ENCODE measurements at regions not wholly inside any gene's neighbourhood (a gene's known extent, or its start where the extent isn't known, plus 50 kb on each side); places are given as distances from the start of the nearest gene placed in this dataset.

- H3K4me3 ChIP-seq (ENCODE audit: low read depth, low read length) = no peak overlapping the region
- TF ChIP-seq CTCF (IDR thresholded peaks at IDR 0.05; ENCODE audit: low read depth, low read length) = no peak
Measured at GRCh38 chr1:14245954-14246353, 352.5 kb upstream of the KAZN start.

DNA sequence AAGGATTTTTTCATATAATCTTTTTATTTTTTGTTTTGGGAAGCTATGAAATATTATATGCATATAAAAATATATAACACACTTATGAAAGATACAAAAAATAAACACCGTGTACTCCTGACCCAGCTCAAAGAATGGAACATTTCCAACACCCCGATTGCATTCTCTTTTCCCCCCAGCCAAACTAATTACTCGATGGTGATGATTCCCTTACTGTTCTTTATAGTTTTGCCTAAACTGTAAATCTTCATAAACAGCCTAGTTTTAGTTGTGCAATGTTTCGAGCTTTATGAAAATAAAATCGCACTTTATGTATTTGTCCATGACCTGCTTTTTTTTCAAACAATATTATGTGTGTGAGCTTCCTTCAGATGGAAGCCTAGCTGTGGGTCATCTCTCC lies 352.0 kb upstream of the KAZN start:
- H3K4me3 ChIP-seq (ENCODE audit: low read depth, low read length) = no peak overlapping the region
- TF ChIP-seq CTCF (IDR thresholded peaks at IDR 0.05; ENCODE audit: low read depth, low read length) = no peak

DNA sequence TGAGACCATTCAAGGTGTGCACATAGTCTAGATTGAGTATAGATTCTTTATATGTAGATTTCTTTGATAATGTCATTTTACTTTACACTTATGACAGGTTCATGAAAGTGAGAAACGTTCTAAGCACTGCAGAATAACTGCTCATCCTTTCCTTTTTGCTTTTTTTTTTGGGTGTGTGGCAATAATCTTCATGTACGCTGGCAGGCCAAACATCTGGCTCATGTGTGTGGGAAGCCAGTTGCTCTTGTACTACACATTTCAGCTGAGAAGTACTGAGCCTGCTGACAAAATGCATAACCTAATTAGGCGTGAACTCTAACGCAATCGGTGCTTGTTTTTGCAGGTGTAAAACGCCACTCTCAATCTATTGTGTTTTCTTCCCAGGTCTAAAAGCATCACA lies 350.8 kb upstream of the KAZN start:
- H3K4me3 ChIP-seq (ENCODE audit: low read depth, low read length) = no peak overlapping the region
- TF ChIP-seq CTCF (IDR thresholded peaks at IDR 0.05; ENCODE audit: low read depth, low read length) = no peak

GRCh38 chr1:14251871-14252270 lies 346.6 kb upstream of the KAZN start:
- no peak overlapping the region for H3K4me3 ChIP-seq (ENCODE audit: low read depth, low read length)
- TF ChIP-seq CTCF (IDR thresholded peaks at IDR 0.05; ENCODE audit: low read depth, low read length) = no peak

GRCh38 chr1:14253676-14254075 lies 344.8 kb upstream of the KAZN start:
- TF ChIP-seq CTCF (IDR thresholded peaks at IDR 0.05; ENCODE audit: low read depth, low read length) = no peak
- no peak overlapping the region for H3K4me3 ChIP-seq (ENCODE audit: low read depth, low read length)

- H3K4me3 ChIP-seq (ENCODE audit: low read depth, low read length) = no peak overlapping the region
- TF ChIP-seq CTCF (IDR thresholded peaks at IDR 0.05; ENCODE audit: low read depth, low read length) = no peak
Measured at GRCh38 chr1:14254251-14254650, 344.2 kb upstream of the KAZN start.

DNA sequence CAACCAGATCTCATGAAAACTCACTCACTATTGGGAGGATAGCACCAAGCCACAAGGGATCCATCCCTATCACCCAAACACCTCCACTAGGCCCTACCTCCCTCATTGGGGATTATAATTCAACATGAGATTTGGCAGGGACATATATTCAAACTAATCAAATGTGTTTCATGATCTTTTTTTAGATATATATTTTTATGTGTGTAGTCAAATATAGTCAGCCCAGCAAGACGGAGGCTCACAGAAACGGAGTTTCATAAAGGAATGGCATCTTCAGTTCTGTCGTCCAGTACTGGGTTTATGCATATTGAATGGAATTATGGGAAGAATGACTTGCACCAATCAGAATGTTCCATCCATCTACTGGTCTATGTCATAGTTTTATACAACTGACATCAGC lies 343.3 kb upstream of the KAZN start:
- TF ChIP-seq CTCF (IDR thresholded peaks at IDR 0.05; ENCODE audit: low read depth, low read length) = no peak
- no peak overlapping the region for H3K4me3 ChIP-seq (ENCODE audit: low read depth, low read length)
